ENCODE measurements at regions not wholly inside any gene's neighbourhood (a gene's known extent, or its start where the extent isn't known, plus 50 kb on each side); places are given as distances from the start of the nearest gene placed in this dataset.

DNA sequence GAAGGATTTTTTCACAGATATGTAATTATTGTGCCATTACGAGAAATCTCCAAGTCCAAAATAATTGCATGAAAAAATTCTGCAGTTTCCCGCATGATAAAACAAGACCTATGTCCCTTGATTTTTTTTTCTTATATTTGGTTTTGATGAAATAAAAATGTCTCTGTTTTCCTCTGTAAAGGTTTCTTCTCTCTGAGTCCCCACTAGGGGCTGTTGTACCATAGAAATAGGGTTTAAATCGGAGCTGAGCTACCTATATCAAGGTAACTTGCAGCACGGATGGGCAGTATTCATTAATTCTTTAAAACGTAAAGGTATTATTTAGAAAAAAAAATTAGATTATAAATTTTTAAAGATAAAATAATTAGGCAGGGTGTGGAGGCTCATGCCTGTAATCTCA lies 66.6 kb upstream of the IGF1R start:
- Histone ChIP-seq H3K4me3 (no peak overlapping the region), H3K4me1 (no peaks in the 10 kb centered on the region), H3K27me3 (ENCODE audit: insufficient read depth in 3 of 3, low read length in 2 of 3) (peaks cover 9 to 62% (median 11%) of the 10 kb centered on the region in 3 donors), H3K27ac (no peak overlapping the region), H3K9me3 (no peaks in the 10 kb centered on the region), H3K36me3 (ENCODE audit: insufficient read depth in 1 of 2, low read depth in 1 of 2) (no peaks in the 10 kb centered on the region)
- DNase-seq: no peak
- intact Hi-C loops (cut with DNase I): no loop called here
- 69 to 79% (median 75%) methylated on average over 5 of the region's 5 CpGs for WGBS, 3 donors
- no peak for ATAC-seq
- TF ChIP-seq, protein P1, sequence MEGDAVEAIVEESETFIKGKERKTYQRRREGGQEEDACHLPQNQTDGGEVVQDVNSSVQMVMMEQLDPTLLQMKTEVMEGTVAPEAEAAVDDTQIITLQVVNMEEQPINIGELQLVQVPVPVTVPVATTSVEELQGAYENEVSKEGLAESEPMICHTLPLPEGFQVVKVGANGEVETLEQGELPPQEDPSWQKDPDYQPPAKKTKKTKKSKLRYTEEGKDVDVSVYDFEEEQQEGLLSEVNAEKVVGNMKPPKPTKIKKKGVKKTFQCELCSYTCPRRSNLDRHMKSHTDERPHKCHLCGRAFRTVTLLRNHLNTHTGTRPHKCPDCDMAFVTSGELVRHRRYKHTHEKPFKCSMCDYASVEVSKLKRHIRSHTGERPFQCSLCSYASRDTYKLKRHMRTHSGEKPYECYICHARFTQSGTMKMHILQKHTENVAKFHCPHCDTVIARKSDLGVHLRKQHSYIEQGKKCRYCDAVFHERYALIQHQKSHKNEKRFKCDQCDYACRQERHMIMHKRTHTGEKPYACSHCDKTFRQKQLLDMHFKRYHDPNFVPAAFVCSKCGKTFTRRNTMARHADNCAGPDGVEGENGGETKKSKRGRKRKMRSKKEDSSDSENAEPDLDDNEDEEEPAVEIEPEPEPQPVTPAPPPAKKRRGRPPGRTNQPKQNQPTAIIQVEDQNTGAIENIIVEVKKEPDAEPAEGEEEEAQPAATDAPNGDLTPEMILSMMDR (IDR thresholded peaks at IDR 0.05): no peak

DNA sequence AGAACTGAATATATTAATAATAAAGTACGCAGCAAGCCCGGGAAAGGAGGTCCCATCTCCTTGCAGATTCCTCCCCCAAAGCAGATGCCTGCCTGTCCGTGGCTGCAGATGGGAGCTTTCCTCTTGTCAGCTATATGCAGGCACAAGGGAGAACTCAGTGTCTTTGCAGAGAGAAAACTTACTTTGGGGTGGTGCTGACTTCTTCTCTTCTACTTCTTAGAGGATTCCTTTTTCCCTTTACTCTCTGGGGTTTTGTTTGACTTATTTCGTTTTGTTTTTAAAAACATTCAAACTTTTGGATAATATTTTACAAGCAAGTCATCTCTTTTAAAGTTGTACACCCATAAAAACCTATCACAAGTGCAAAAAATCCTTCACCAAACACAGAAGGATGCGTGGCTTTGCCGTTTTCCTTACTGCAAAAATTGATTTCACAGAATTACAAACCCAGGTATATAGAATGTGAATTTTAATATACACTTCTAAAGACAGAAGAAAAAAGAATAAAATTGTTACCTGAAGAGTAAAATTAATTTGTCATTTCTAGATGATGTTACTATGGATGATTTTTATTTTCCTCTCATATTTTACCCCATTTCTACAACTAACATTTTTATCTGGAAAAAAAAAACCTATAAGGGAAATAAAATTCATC lies 65.3 kb upstream of the IGF1R start:
- no peak overlapping the region for H3K4me3 ChIP-seq
- H3K4me1 ChIP-seq: no peaks in the 10 kb centered on the region
- no peak for DNase-seq
- TF ChIP-seq, protein P1 (IDR thresholded peaks at IDR 0.05): no peak
- intact Hi-C loops (cut with DNase I): no loop called here
- peaks cover 9 to 65% (median 11%) of the 10 kb centered on the region in 3 donors for H3K27me3 ChIP-seq (ENCODE audit: insufficient read depth in 3 of 3, low read length in 2 of 3)
- no peak overlapping the region for H3K27ac ChIP-seq
- H3K9me3 ChIP-seq: no peaks in the 10 kb centered on the region
- 42 to 55% (median 51%) methylated on average over 6 of the region's 6 CpGs for WGBS, 3 donors
- ATAC-seq: no peak
- no peaks in the 10 kb centered on the region for H3K36me3 ChIP-seq (ENCODE audit: insufficient read depth in 1 of 2, low read depth in 1 of 2)

DNA sequence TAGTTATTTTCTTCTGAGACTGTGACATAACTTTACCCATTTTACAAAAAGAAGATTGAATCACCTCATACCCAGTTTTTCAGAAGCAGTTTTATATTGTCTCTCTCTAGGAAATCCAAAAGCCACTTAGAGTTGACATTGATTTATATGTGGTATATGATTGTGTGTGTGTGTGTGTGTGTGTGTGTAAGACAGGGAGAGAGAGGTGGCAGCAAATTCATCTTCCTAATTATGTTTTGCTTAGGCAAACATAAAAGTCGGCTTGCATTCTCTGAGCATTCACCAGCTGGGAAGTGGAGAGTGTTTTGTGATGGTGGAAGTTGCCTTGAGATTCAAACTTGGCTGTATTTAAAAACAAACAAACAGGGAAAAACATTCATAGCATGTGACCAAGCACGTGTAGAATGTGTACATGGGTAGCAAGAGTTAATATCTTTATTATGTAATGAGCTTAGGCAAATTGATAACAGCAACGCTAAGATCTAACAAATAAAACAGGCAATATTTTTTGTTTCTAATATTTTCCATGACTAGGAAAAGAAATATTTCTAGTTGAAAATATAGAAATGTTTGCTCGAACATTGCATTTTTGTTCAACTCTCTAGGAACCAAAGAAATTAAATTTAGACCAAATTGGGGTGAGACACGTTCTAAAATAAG lies 64.4 kb upstream of the IGF1R start:
- H3K27ac ChIP-seq: no peak overlapping the region
- WGBS, 3 donors: 51 to 68% (median 55%) methylated on average over 5 of the region's 5 CpGs
- no peak overlapping the region for H3K4me3 ChIP-seq
- H3K27me3 ChIP-seq (ENCODE audit: insufficient read depth in 3 of 3, low read length in 2 of 3): peaks cover 9 to 65% (median 11%) of the 10 kb centered on the region in 3 donors
- no peak for DNase-seq
- H3K36me3 ChIP-seq (ENCODE audit: insufficient read depth in 1 of 2, low read depth in 1 of 2): no peaks in the 10 kb centered on the region
- H3K4me1 ChIP-seq: no peaks in the 10 kb centered on the region
- TF ChIP-seq, protein P1 (IDR thresholded peaks at IDR 0.05): no peak
- intact Hi-C loops (cut with DNase I): no loop called here
- ATAC-seq: no peak
- no peaks in the 10 kb centered on the region for H3K9me3 ChIP-seq

DNA sequence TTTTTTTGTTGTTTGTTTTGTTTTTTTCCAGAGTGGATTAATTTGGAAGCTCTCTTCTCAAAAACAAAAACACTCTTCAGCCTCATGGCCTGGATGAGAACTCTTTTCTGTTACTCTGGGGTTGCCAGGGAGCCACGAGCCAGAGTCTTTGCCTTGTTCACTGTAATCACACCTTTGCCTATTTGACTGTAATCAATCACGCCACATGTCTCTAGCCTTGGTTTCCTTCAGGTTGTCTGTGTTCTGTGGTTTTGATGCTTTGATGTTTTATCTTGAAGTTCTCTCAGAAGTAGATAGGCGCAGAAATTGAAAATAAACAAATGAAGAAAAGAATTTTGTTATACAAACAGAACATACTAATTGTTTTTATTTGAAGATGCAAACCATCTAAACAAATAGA lies 62.3 kb upstream of the IGF1R start:
- no peak for DNase-seq
- TF ChIP-seq, protein P1 (IDR thresholded peaks at IDR 0.05): no peak
- ATAC-seq: no peak
- H3K4me3 ChIP-seq: no peak overlapping the region
- H3K27me3 ChIP-seq (ENCODE audit: insufficient read depth in 3 of 3, low read length in 2 of 3): peaks cover 3 to 49% (median 11%) of the 10 kb centered on the region in 3 donors
- no peak overlapping the region for H3K27ac ChIP-seq
- no peaks in the 10 kb centered on the region for H3K36me3 ChIP-seq (ENCODE audit: insufficient read depth in 1 of 2, low read depth in 1 of 2)
- intact Hi-C loops (cut with DNase I): no loop called here
- H3K4me1 ChIP-seq: no peaks in the 10 kb centered on the region
- H3K9me3 ChIP-seq: no peaks in the 10 kb centered on the region
- 80 to 85% (median 82%) methylated on average over 3 of the region's 3 CpGs for WGBS, 3 donors

Data from psoas muscle (tissue), 7 donors.